ENCODE measurements at regions not wholly inside any gene's neighbourhood (a gene's known extent, or its start where the extent isn't known, plus 50 kb on each side); places are given as distances from the start of the nearest gene placed in this dataset.

- FAIRE-seq (no peak), DNase-seq (ENCODE audit: insufficient read length, low spot score) (no peak)
- TF ChIP-seq POLR2A (IDR thresholded peaks at IDR 0.05; ENCODE audit: low read depth, low read length), result no peak
These were observed 53.1 kb upstream of the BCO1 start for GRCh38 chr16:81185416-81185815.

- DNase-seq (ENCODE audit: insufficient read length, low spot score) (peak; percentile 75), FAIRE-seq (peak; percentile 33)
- TF ChIP-seq POLR2A (IDR thresholded peaks at IDR 0.05; ENCODE audit: low read depth, low read length), result no peak
These were observed 57.3 kb upstream of the BCO1 start for GRCh38 chr16:81181013-81181720.

GRCh38 chr16:81180578-81180977 is 57.9 kb upstream of the BCO1 start:
- FAIRE-seq, result no peak
- DNase-seq (ENCODE audit: insufficient read length, low spot score), result no peak
- no peak for TF ChIP-seq POLR2A (IDR thresholded peaks at IDR 0.05; ENCODE audit: low read depth, low read length)

GRCh38 chr16:81179219-81179618 is 59.3 kb upstream of the BCO1 start:
- DNase-seq (ENCODE audit: insufficient read length, low spot score) (no peak), FAIRE-seq (no peak)
- no peak for TF ChIP-seq POLR2A (IDR thresholded peaks at IDR 0.05; ENCODE audit: low read depth, low read length)

- TF ChIP-seq POLR2A (IDR thresholded peaks at IDR 0.05; ENCODE audit: low read depth, low read length), result no peak
- FAIRE-seq, result no peak
These were observed 63.1 kb upstream of the BCO1 start for GRCh38 chr16:81175325-81175891.

GRCh38 chr16:81174644-81175324 is 63.7 kb upstream of the BCO1 start:
- DNase-seq (ENCODE audit: insufficient read length, low spot score), result peak; percentile 56
- no peak for TF ChIP-seq POLR2A (IDR thresholded peaks at IDR 0.05; ENCODE audit: low read depth, low read length)
- no peak for FAIRE-seq

More at GRCh38 chr16:81175325-81175891, 63.1 kb upstream of the BCO1 start:
- peak; percentile 61 for DNase-seq (ENCODE audit: insufficient read length, low spot score)

GRCh38 chr16:81172769-81173658 is 65.5 kb upstream of the BCO1 start:
- TF ChIP-seq POLR2A (IDR thresholded peaks at IDR 0.05; ENCODE audit: low read depth, low read length), result no peak
- FAIRE-seq, result no peak
- DNase-seq (ENCODE audit: insufficient read length, low spot score), result no peak

- no peak for FAIRE-seq
- no peak for TF ChIP-seq POLR2A (IDR thresholded peaks at IDR 0.05; ENCODE audit: low read depth, low read length)
- DNase-seq (ENCODE audit: insufficient read length, low spot score), result no peak
These were observed 67.7 kb upstream of the BCO1 start for GRCh38 chr16:81170824-81171223.

- TF ChIP-seq POLR2A (IDR thresholded peaks at IDR 0.05; ENCODE audit: low read depth, low read length), result no peak
- DNase-seq (ENCODE audit: insufficient read length, low spot score) (no peak), FAIRE-seq (no peak)
These were observed 70.1 kb upstream of the BCO1 start for GRCh38 chr16:81168406-81168805.

GRCh38 chr16:81167851-81168250 is 70.6 kb upstream of the BCO1 start:
- TF ChIP-seq POLR2A (IDR thresholded peaks at IDR 0.05; ENCODE audit: low read depth, low read length), result no peak
- no peak for DNase-seq (ENCODE audit: insufficient read length, low spot score)
- no peak for FAIRE-seq

- DNase-seq (ENCODE audit: insufficient read length, low spot score) (no peak), FAIRE-seq (no peak)
- TF ChIP-seq POLR2A (IDR thresholded peaks at IDR 0.05; ENCODE audit: low read depth, low read length), result no peak
These were observed 70.5 kb upstream of the GCSH start for GRCh38 chr16:81166417-81167300.

- FAIRE-seq (no peak), DNase-seq (ENCODE audit: insufficient read length, low spot score) (no peak)
- no peak for TF ChIP-seq POLR2A (IDR thresholded peaks at IDR 0.05; ENCODE audit: low read depth, low read length)
These were observed 69.4 kb upstream of the GCSH start for GRCh38 chr16:81165411-81166097.

All from H54 (cell line).